BJ (cell line): ENCODE measurements at regions not wholly inside any gene's neighbourhood (a gene's known extent, or its start where the extent isn't known, plus 50 kb on each side); places are given as distances from the start of the nearest gene placed in this dataset.

Source experiments
- CTCF ChIA-PET: fragments of 350-600 bp; formaldehyde crosslinking; extraction: SDS; loops from one replicate; lab custom pipeline; 2021; ENCODE audit warnings: antibody characterized with exemption, inconsistent platforms; lab: Yijun Ruan, JAX
- POLR2A ChIA-PET: fragments of 300-600 bp; sonication (Branson Sonifier 250); formaldehyde crosslinking; extraction: SDS; loops from one replicate; lab custom pipeline; 2021; ENCODE audit warnings: antibody characterized with exemption; lab: Charles Lee
- DNase-seq: peaks from one replicate; pipeline ENCODE4 v3.0.0-alpha.2; 2011; ENCODE audit warnings: low read depth
- H3K27me3 ChIP-seq: 2 replicates; pipeline ENCODE4 v1.6.0; 2011; ENCODE audit warnings: low read length; ENCODE audit not compliant: control insufficient read depth, insufficient read depth
- H3K36me3 ChIP-seq: 2 replicates; pipeline ENCODE4 v1.5.1; 2011; ENCODE audit warnings: low read length; ENCODE audit not compliant: control insufficient read depth, insufficient read depth
- H3K4me3 ChIP-seq: 2 replicates; pipeline ENCODE4 v1.5.1; 2011; ENCODE audit warnings: low read depth, mild to moderate bottlenecking, control low read depth, low read length
- TF ChIP-seq, protein P1 (sequence below): IDR thresholded peaks from 2 replicates; pipeline ENCODE4 v1.5.1; 2011; ENCODE audit warnings: low read depth, mild to moderate bottlenecking, control low read depth, inconsistent platforms, low read length, moderate library complexity; ENCODE audit not compliant: insufficient read depth

GRCh38 chr11:42319921-42320320 lies 860.5 kb upstream of the LRRC4C start:
- CTCF ChIA-PET = interaction anchor here (0.7 kb wide), 1 partner anchor 16 kb away, joined by 3 read pairs; no protein-coding TSS in a partner anchor
- DNase-seq = no peak
- no peaks in the 10 kb centered on the region for H3K36me3 ChIP-seq
- TF ChIP-seq, protein P1, sequence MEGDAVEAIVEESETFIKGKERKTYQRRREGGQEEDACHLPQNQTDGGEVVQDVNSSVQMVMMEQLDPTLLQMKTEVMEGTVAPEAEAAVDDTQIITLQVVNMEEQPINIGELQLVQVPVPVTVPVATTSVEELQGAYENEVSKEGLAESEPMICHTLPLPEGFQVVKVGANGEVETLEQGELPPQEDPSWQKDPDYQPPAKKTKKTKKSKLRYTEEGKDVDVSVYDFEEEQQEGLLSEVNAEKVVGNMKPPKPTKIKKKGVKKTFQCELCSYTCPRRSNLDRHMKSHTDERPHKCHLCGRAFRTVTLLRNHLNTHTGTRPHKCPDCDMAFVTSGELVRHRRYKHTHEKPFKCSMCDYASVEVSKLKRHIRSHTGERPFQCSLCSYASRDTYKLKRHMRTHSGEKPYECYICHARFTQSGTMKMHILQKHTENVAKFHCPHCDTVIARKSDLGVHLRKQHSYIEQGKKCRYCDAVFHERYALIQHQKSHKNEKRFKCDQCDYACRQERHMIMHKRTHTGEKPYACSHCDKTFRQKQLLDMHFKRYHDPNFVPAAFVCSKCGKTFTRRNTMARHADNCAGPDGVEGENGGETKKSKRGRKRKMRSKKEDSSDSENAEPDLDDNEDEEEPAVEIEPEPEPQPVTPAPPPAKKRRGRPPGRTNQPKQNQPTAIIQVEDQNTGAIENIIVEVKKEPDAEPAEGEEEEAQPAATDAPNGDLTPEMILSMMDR = no peak
- no peak overlapping the region for H3K4me3 ChIP-seq
- no peaks in the 10 kb centered on the region for H3K27me3 ChIP-seq
- POLR2A ChIA-PET = no interaction called here

GRCh38 chr11:42329929-42330565 lies 870.6 kb upstream of the LRRC4C start:
- peak; percentile 67 for DNase-seq
- POLR2A ChIA-PET = no interaction called here
- CTCF ChIA-PET = interaction anchor here (1.9 kb wide), 1 partner anchor 26 kb away, joined by 4 read pairs; no protein-coding TSS in a partner anchor

DNA sequence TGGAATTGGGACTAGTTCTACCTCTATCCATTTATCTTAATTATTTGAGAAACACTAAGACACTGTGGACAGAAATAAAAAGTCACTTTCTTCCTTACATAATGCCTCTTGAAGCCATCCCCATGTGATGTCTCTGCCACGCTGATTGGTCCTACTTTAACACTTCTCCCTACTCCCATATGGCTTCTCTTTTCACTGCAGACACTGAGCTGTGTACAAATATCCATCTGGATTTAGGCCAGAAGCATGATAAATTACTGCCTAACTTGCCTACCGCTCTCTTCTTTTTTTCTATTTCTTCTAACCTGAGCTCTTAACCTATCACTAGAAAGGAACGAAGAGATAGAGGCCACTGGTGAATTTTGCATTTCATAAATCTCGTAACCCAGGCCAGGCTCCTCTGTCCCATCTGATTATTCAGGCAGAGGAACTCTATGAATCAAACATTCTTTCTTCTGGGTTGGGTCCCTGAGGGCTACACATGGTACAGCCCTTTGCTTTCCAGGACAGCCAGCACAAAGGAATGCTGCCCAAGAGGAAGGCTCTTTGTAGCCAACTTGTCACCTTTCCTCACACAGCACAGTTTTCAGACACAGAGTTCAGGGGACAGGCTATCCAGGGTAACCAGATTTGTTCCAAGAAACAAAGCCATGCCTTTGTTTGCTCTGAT lies 878.5 kb upstream of the LRRC4C start:
- Histone ChIP-seq H3K27me3 (no peaks in the 10 kb centered on the region), H3K4me3 (no peak overlapping the region), H3K36me3 (no peaks in the 10 kb centered on the region)
- CTCF ChIA-PET = no interaction called here
- POLR2A ChIA-PET = no interaction called here
- no peak for DNase-seq
- TF ChIP-seq, protein P1 = no peak

More at GRCh38 chr11:42329929-42330565, 870.6 kb upstream of the LRRC4C start:
- TF ChIP-seq, protein P1 = no peak
- H3K4me3 ChIP-seq = no peak overlapping the region
- no peaks in the 10 kb centered on the region for H3K36me3 ChIP-seq
- no peaks in the 10 kb centered on the region for H3K27me3 ChIP-seq

DNA sequence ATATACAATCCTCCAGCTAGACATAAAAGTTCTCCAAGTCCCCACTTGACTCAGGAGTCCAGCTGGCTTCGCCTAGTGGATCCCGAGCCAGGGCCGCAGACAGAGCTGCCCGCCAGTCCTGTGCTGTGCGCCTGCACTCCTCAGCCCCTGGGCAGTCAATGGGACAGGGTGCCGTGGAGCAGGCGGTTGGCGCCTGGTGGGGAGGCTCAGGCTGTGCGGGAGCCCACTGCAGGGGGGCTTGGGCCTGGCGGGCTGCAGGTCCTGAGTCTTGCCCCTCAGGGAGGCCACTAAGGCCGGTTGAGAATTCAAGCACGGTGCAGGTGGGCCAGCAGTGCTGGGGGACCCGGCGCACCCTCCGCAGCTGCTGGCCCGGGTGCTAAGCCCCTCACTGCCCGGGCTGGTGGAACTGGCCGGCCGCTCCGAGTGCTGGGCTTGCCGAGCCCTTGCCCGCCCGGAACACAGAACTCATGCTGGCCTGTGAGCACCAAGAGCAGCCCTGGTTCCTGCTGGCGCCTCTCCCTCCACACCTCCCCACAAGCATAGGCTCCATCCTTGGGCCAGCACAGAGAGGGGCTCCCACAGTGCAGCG lies 884.8 kb upstream of the LRRC4C start:
- DNase-seq = no peak
- ChIA-PET CTCF (no interaction called here), POLR2A (no interaction called here)
- TF ChIP-seq, protein P1 = no peak
- H3K27me3 ChIP-seq = no peaks in the 10 kb centered on the region
- no peak overlapping the region for H3K4me3 ChIP-seq
- no peaks in the 10 kb centered on the region for H3K36me3 ChIP-seq

GRCh38 chr11:42345933-42346332 lies 886.5 kb upstream of the LRRC4C start:
- TF ChIP-seq, protein P1 = no peak
- ChIA-PET POLR2A (no interaction called here), CTCF (no interaction called here)
- no peak overlapping the region for H3K4me3 ChIP-seq
- H3K27me3 ChIP-seq = no peaks in the 10 kb centered on the region
- no peaks in the 10 kb centered on the region for H3K36me3 ChIP-seq
- DNase-seq = no peak
